ENCODE measurements at regions not wholly inside any gene's neighbourhood (a gene's known extent, or its start where the extent isn't known, plus 50 kb on each side); places are given as distances from the start of the nearest gene placed in this dataset.

GRCh38 chr12:58298803-58299202 is 357.4 kb downstream of the ATP23 start:
- Histone ChIP-seq H3K9me3 (no peaks in the 10 kb centered on the region), H3K27me3 (replicated peaks in 1 of 7) (no peaks in the 10 kb centered on the region), H3K4me3 (no peak overlapping the region), H3K4me1 (no peaks in the 10 kb centered on the region), H3K36me3 (no peaks in the 10 kb centered on the region), H3K27ac (no peak overlapping the region)
- intact Hi-C loops (cut with DNase I; ENCODE audit: low total_unique reads) = no loop called here
- DNase-seq = no peak
- TF ChIP-seq POLR2AphosphoS5 (IDR thresholded peaks at IDR 0.05) = no peak
- TF ChIP-seq POLR2A (IDR thresholded peaks at IDR 0.05) = no peak
- TF ChIP-seq CTCF (IDR thresholded peaks at IDR 0.05 in 8 of 11, conservative IDR thresholded peaks at IDR 0.05 in 3 of 11) = no peak
- WGBS, 5 donors = 80 to 92% (median 89%) methylated on average over 5 of the region's 5 CpGs

DNA sequence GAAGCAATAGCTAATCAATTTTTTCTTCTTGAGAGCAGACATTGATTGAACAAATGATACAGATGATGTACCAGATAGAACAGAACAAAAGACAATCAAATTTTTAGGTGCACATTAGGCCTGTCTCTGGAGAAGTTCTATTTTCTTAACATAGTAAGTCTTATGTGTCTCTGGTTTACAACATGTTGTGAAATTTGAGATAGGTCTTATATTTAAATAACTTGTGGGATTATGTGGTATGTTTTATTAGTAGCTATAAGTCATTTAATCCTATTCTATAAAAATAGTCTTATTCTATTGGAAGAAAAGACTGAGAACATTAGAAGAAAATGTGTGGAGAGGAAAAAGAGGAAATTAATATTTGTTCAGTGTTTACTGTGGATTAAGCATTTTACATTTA is 358.0 kb downstream of the ATP23 start:
- Histone ChIP-seq H3K27ac (no peak overlapping the region), H3K4me1 (no peaks in the 10 kb centered on the region), H3K36me3 (no peaks in the 10 kb centered on the region), H3K9me3 (no peaks in the 10 kb centered on the region), H3K27me3 (replicated peaks in 1 of 7) (no peaks in the 10 kb centered on the region), H3K4me3 (no peak overlapping the region)
- TF ChIP-seq POLR2A (IDR thresholded peaks at IDR 0.05) = no peak
- DNase-seq = no peak
- intact Hi-C loops (cut with DNase I; ENCODE audit: low total_unique reads) = no loop called here

GRCh38 chr12:58301038-58301729 is 359.8 kb downstream of the ATP23 start:
- intact Hi-C loops (cut with DNase I; ENCODE audit: low total_unique reads) = no loop called here
- H3K27ac ChIP-seq = no peak overlapping the region
- whole genome bisulfite sequencing, 5 donors = 90 to 96% (median 92%) methylated on average over 8 of the region's 8 CpGs
- no peak for DNase-seq
- no peaks in the 10 kb centered on the region for H3K9me3 ChIP-seq
- TF ChIP-seq POLR2A (IDR thresholded peaks at IDR 0.05) (no peak), CTCF (IDR thresholded peaks at IDR 0.05 in 8 of 11, conservative IDR thresholded peaks at IDR 0.05 in 3 of 11) (no peak), POLR2AphosphoS5 (IDR thresholded peaks at IDR 0.05) (no peak)
- H3K4me1 ChIP-seq = no peaks in the 10 kb centered on the region
- H3K36me3 ChIP-seq = no peaks in the 10 kb centered on the region
- H3K4me3 ChIP-seq = no peak overlapping the region
- no peaks in the 10 kb centered on the region for H3K27me3 ChIP-seq (replicated peaks in 1 of 7)

DNA sequence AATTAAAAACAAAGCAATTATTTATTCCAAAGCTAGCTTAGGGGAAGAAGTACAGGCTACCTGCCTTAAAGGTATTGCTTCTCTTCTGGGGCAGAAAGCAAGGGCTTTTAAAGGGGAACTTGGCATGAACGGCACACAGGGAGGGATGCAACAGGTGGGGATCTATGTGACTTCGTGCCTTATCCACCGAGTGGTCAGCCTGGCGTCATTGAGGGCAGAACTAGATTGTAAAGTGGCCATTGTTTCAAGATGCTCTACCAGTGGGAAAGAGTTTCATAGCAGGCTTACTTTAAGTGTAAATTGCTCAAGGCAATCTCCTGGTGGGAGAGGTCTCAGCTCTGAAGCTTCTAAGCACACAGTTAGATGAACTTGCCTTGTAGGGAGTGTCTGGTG is 360.4 kb downstream of the ATP23 start:
- Histone ChIP-seq H3K9me3 (no peaks in the 10 kb centered on the region), H3K27ac (no peak overlapping the region), H3K27me3 (replicated peaks in 1 of 7) (no peaks in the 10 kb centered on the region), H3K4me3 (no peak overlapping the region), H3K36me3 (no peaks in the 10 kb centered on the region), H3K4me1 (no peaks in the 10 kb centered on the region)
- DNase-seq = no peak
- WGBS, 5 donors = 85 to 95% (median 93%) methylated on average over 4 of the region's 4 CpGs
- TF ChIP-seq POLR2AphosphoS5 (IDR thresholded peaks at IDR 0.05) = no peak
- no peak for TF ChIP-seq CTCF (IDR thresholded peaks at IDR 0.05 in 8 of 11, conservative IDR thresholded peaks at IDR 0.05 in 3 of 11)
- no peak for TF ChIP-seq POLR2A (IDR thresholded peaks at IDR 0.05)
- intact Hi-C loops (cut with DNase I; ENCODE audit: low total_unique reads) = no loop called here

Data from spleen (tissue), 11 donors.